CD4-positive, alpha-beta T cell treated with Interleukin-6 for 4 hours (primary cell): ENCODE measurements at regions not wholly inside any gene's neighbourhood (a gene's known extent, or its start where the extent isn't known, plus 50 kb on each side); places are given as distances from the start of the nearest gene placed in this dataset.

Source experiments
- DNase-seq: peaks from one replicate; pipeline ENCODE4 v3.0.0-alpha.2; 2020; ENCODE audit warnings: mixed read lengths

DNA sequence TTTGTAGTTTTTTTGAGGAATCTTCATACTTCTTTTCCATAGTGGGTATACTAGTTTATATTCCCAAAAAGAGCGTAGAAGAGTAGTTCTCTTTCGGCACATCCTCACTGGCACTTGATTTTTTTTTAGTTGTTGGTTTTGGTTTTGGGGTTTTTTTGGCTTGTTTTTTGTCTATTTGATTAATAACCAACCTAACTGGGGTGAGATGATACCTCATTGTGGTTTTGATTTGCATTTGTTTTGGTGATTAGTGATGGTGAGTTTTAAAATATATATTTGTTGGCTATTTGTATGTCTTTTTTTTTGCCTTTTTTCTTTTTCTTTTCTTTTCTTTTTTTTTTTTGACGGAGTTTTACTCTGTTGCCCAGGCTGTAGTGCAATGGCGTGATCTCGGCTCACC is 69.7 kb upstream of the BTG1 start:
- DNase-seq: no peak

DNA sequence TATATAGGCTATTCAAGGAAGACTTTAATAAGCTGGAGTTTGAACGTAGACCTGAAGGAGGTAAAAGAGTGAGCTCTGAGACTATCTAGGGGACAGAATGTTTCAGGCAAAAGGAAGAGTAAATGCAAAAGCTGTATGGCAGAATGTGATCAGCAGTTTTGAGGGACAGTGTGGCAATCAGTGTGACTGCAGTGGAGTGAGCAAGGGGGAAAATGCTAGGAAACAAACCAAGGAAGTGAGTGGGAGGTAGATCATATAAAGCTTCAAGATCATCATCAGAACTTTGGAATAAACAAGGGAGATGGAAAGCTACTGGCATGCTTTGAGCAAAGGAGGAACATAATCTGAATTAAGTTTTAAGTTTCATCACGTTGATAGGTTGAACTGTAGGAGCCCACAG is 67.5 kb upstream of the BTG1 start:
- no peak for DNase-seq

DNA sequence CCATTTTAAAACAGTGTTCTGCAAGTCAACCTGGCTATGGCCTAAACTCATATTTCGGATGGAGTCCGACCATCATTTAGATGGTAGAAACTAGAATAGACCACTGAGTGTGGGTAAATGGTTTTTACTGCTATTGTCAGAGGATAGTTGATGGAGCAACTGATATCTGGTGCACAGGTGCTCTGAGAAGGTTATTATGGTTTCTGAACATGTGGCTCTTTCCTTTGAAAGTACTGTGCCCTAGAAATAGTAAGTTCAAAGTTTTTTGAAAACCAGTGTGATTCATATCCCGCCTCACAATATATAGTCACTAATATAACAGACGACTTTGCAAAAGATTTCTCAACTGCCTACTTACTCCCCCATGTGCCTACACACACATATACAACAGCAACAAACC is 64.4 kb upstream of the BTG1 start:
- DNase-seq: peak; percentile 32

DNA sequence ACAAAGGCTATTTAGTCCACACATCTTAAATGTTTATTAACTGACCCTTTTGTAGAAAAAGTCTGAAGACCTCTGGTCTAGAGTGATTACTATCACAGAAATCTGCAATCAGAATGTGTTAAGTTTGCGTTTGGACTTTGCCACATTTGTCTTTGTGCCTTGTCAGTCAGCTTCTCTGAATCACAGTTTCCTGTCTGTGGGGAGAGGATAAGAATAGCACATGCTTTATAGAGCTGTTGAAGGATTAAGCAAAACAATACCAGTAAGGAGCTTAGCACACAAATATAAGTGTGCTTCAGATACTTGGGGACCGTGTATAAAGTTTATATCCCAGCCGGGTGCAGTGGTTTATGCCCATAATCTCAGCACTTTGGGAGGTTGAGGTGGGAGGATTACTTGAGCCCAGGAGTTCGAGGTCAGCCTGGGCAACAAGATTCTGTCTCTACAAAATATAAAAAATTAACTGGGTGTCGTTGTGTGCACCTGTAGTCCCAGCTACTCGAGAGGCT is 63.0 kb upstream of the BTG1 start:
- DNase-seq: peak; percentile 51

DNA sequence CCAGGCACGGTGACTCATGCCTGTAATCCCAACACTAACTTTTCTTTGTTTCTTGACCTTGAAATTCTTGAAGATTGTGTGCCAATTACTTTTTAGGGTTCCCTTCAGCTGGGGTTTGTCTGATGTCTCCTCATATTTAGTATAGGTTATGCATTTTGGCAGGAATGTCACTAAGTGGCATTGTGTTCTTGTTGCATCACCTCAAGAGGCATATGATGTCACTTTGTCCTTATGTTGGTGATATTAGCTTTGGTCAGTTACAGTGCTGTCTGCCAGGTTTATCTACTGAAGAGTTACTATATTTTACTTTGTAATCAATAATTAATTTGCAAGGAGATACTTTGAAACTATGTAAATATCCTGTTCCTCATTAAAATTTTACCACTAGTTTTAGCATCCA is 61.0 kb upstream of the BTG1 start:
- no peak for DNase-seq

DNA sequence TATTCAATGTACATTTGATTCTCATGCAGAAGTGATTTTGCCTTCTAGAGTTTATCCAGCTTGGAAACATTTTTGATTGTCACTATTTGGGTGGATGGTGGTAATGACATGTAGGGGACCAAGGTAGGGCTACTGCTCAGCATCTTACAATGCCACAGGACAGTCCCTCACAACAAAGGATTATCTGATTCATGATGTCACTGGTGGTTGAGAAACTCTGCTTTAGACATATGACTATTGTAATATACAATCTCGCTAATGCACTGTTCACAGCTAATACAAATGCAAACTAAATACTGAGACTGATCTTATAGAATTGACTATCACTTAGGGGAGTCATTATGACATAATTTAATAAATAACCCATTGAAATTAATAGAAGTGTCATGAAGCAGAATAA is 60.4 kb upstream of the BTG1 start:
- no peak for DNase-seq

DNA sequence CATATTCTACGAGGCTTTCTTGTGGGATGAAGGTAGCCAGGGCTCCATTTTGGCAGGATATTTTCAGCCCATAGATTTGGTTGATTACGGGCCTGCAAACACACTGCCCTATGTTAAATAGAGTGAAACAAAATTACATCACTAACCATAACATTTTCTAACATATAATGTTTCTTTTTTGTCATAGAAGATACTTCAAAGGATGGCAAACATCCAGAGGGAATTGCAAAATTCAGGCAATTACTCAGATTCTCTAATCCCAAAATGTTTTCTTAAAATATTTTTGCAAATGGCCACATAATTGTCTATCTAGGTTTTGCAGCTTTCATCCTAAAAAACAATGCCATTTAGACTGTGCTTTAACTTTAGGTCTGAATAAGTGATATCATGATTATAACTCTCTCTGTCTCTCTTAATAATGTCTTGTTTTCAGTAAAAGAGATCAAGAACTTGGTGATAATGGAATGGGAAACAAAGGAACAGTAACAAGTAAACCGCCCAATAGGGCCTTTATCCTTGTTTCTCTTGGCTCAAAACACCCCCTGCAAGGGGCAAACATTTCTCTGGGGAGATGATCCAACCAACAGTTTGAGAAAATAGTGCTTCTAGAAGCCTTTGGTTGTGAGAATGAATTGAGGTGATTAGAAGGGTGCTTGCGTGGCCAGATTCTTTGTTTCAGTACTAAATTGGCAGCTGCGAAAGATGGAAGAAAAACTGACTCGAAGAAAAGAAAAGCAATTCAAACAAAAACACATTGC is 54.4 kb upstream of the BTG1 start:
- no peak for DNase-seq

DNA sequence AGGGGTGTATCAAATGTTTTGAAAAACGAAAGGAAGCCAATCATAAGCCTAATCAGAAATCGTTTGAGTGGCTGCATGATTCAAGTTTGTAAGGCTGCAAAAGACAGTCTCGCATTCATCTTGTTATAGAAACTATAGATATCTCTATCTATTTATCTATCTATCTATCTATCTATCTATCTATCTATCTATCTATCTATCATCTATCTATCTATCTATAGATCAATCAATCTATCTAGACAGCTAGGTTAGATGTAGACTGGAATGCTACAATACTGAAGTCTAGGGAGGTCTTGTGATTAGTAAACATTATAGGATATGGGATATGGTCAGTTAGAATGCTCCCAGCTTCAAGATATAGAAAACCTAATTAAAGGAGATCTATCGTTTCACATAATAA is 52.2 kb upstream of the BTG1 start:
- no peak for DNase-seq

DNA sequence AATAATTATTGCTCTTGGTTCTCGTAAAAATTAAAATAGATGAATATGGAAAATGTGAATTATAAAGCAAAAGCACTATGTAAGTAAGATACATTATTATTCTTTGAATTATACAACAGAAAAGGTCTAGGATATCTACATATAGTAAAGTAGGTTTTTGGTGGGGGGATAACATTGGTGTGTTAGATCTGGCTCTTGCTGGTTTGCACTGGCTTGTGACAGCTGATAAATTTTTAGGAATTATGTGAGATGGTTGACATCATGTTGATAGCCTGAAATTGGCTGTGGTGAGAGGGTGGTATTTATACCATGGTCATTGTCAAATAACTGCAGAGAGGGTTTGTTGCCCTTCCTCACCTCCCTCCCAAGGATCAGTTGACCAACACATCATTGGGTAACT is 50.7 kb upstream of the BTG1 start:
- no peak for DNase-seq
